K562 (cell line): ENCODE measurements at regions not wholly inside any gene's neighbourhood (a gene's known extent, or its start where the extent isn't known, plus 50 kb on each side); places are given as distances from the start of the nearest gene placed in this dataset.

Source experiments
- ATAC-seq: fragments of 200-7000 bp; cut with Tn5 transposase; 3 replicates; pipeline ENCODE4 v1.9.1; 2020; ENCODE audit warnings: moderate library complexity
- BruUV-seq: library from RNA; stranded (reverse); fragments of 400-500 nt; replicated peaks from 2 replicates; lab custom pipeline; 2021; lab: Mats Ljungman, UMichigan
- CTCF ChIA-PET: fragments of 300-600 bp; formaldehyde crosslinking; extraction: SDS; loops from one replicate; lab custom pipeline; 2021; ENCODE audit warnings: low intra/inter-chr PET ratio; lab: Yijun Ruan, JAX
- POLR2A ChIA-PET: fragments of 300-600, 350-650 bp; sonication (Branson Sonifier 250); formaldehyde crosslinking; extraction: SDS; loops from one replicate; lab custom pipeline; 2021; ENCODE audit warnings: antibody characterized with exemption, inconsistent platforms; lab: Yijun Ruan, JAX
- DNase-seq, 4 experiments: peaks; one replicate each; pipeline versions ENCODE4 v3.0.0 to v3.0.0-alpha.2; 2011 to 2018; ENCODE audit warnings: low spot score in 3 of 4, mixed read lengths in 3 of 4; ENCODE audit errors: extremely low read depth in 1 of 4
- FAIRE-seq: peaks from 2 replicates; lab custom pipeline; 2011; peaks lifted over from hg19 to GRCh38; lab: Jason Lieb, UNC
- H2AFZ ChIP-seq: 2 replicates; pipeline ENCODE4 v1.6.0; 2011; ENCODE audit warnings: low read depth, low read length, control low read depth, inconsistent platforms
- H3K27ac ChIP-seq: fragments of 200-600 bp; 3 replicates; pipeline ENCODE4 v1.8.0; 2011; ENCODE audit warnings: low read depth, mild to moderate bottlenecking, control low read depth, inconsistent platforms, low read length, moderate library complexity, mixed read lengths; ENCODE audit errors: extremely low read depth
- H3K27me3 ChIP-seq, 2 experiments: fragments of 300-600 bp in 1 of 2; 2 replicates in 1 of 2; 3 replicates in 1 of 2; pipeline versions ENCODE4 v1.6.0 to v1.8.0; 2011; ENCODE audit warnings: inconsistent platforms in 2 of 2, low read length in 2 of 2, mild to moderate bottlenecking in 1 of 2, mixed read lengths in 1 of 2, moderate library complexity in 1 of 2; ENCODE audit not compliant: control insufficient read depth in 2 of 2, insufficient read depth in 2 of 2
- H3K36me3 ChIP-seq: fragments of 300-600 bp; 3 replicates; pipeline ENCODE4 v1.8.0; 2011; ENCODE audit warnings: mild to moderate bottlenecking, low read length, inconsistent platforms; ENCODE audit not compliant: control insufficient read depth, insufficient read depth
- H3K4me1 ChIP-seq, 2 experiments: fragments of 200-600 bp in 1 of 2; replicated peaks in 1 of 2; 2 replicates in 1 of 2; 3 replicates in 1 of 2; pipeline versions ENCODE4 v1.5.1 to v1.8.0; 2011; ENCODE audit warnings: inconsistent platforms in 2 of 2, low read length in 2 of 2, mild to moderate bottlenecking in 1 of 2, mixed read lengths in 1 of 2, moderate library complexity in 1 of 2; ENCODE audit not compliant: control insufficient read depth in 2 of 2, insufficient read depth in 2 of 2
- H3K4me2 ChIP-seq: 2 replicates; pipeline ENCODE4 v1.6.1; 2011; ENCODE audit warnings: low read length, control low read depth, inconsistent platforms, mixed read lengths; ENCODE audit not compliant: insufficient read depth
- H3K4me3 ChIP-seq: fragments of 200-600 bp; sonication (generic), shearing (Covaris generic); 2 replicates; pipeline ENCODE4 v1.5.1; 2016; ENCODE audit warnings: control low read depth, inconsistent platforms
- H3K79me2 ChIP-seq: fragments of 200-600 bp; 3 replicates; pipeline ENCODE4 v1.8.0; 2011; ENCODE audit warnings: low read length, inconsistent platforms; ENCODE audit not compliant: control insufficient read depth, insufficient read depth
- H3K9ac ChIP-seq, 2 experiments: 2 replicates each; pipeline versions ENCODE4 v1.6.0 to v1.6.1; 2011; ENCODE audit warnings: low read depth in 2 of 2, low read length in 2 of 2, control low read depth in 1 of 2, inconsistent platforms in 1 of 2, mild to moderate bottlenecking in 1 of 2, mixed read lengths in 1 of 2; ENCODE audit not compliant: insufficient read depth in 1 of 2
- H3K9me1 ChIP-seq: one replicate; pipeline ENCODE4 v1.6.0; 2011; ENCODE audit warnings: inconsistent platforms, mild to moderate bottlenecking, low read length, moderate library complexity; ENCODE audit not compliant: control insufficient read depth, insufficient read depth
- H3K9me3 ChIP-seq: replicated peaks from 2 replicates; pipeline ENCODE4 v1.5.1; 2011; ENCODE audit warnings: low read depth, low read length, inconsistent platforms; ENCODE audit not compliant: control insufficient read depth, insufficient read depth
- H4K20me1 ChIP-seq: replicated peaks from 2 replicates; pipeline ENCODE4 v1.6.1; 2011; ENCODE audit warnings: low read length, inconsistent platforms, mixed read lengths; ENCODE audit not compliant: control insufficient read depth, insufficient read depth
- ASH1L ChIP-seq: fragments of 450-650 bp; IDR thresholded peaks from 2 replicates; pipeline ENCODE4 v1.6.1; 2018; ENCODE audit warnings: borderline replicate concordance, mild to moderate bottlenecking, low read depth; ENCODE audit not compliant: partially characterized antibody
- BCL6 ChIP-seq: fragments of 250-450 bp; sonication (Bioruptor Pico); IDR thresholded peaks from 2 replicates; pipeline ENCODE4 v1.4.0; 2020
- CBX1 ChIP-seq: sonication (generic); IDR thresholded peaks from 2 replicates; pipeline ENCODE4 v1.6.1; 2016; ENCODE audit warnings: antibody characterized with exemption, low read depth, mild to moderate bottlenecking
- CEBPZ ChIP-seq: fragments of 150-350 bp; IDR thresholded peaks from 2 replicates; pipeline ENCODE4 v1.6.1; 2014; ENCODE audit warnings: low read depth, mild to moderate bottlenecking, low read length, borderline replicate concordance
- CHD2 ChIP-seq: IDR thresholded peaks from 2 replicates; pipeline ENCODE4 v1.6.1; 2011; ENCODE audit warnings: low read depth, low read length
- CTBP1 ChIP-seq: fragments of 450-650 bp; IDR thresholded peaks from 2 replicates; pipeline ENCODE4 v1.6.1; 2016; ENCODE audit warnings: borderline replicate concordance
- DMBX1 ChIP-seq: fragments of 250-450 bp; sonication (Bioruptor Pico); IDR thresholded peaks from 2 replicates; pipeline ENCODE4 v1.8.0; 2022; ENCODE audit warnings: inconsistent platforms, mild to moderate bottlenecking, moderate library complexity, borderline replicate concordance
- ELF1 ChIP-seq: fragments of 200-800 bp; sonication (Bioruptor generic); IDR thresholded peaks from 2 replicates; pipeline ENCODE4 v1.6.1; 2016; ENCODE audit warnings: missing genetic modification characterization, missing compliant biosample characterization
- ESRRA ChIP-seq: fragments of 450-650 bp; IDR thresholded peaks from 2 replicates; pipeline ENCODE4 v1.6.1; 2014; ENCODE audit warnings: low read depth, mild to moderate bottlenecking, moderate library complexity, borderline replicate concordance
- FOXJ2 ChIP-seq: fragments of 200-800 bp; sonication (Bioruptor generic); IDR thresholded peaks from 2 replicates; pipeline ENCODE4 v1.6.1; 2016; ENCODE audit warnings: missing genetic modification characterization, missing compliant biosample characterization
- HDAC6 ChIP-seq: IDR thresholded peaks from 2 replicates; pipeline ENCODE4 v1.6.1; 2012; ENCODE audit warnings: low read depth, mild to moderate bottlenecking, control low read depth, inconsistent platforms, low read length, moderate library complexity
- HNRNPH1 ChIP-seq: fragments of 200-400 bp; formaldehyde crosslinking; optimal IDR thresholded peaks from 2 replicates; pipeline ENCODE3; 2017; ENCODE audit warnings: low read depth, mild to moderate bottlenecking, low read length, moderate library complexity
- JUND ChIP-seq, 2 experiments: IDR thresholded peaks; 2 replicates in 1 of 2; 3 replicates in 1 of 2; pipeline ENCODE4 v1.6.1; 2011; ENCODE audit warnings: borderline replicate concordance in 2 of 2, low read depth in 2 of 2, low read length in 2 of 2, improper control_type of control experiment in 1 of 2, missing biosample characterization in 1 of 2, missing genetic modification characterization in 1 of 2, missing genetic modification reagents in 1 of 2
- MEF2A ChIP-seq: IDR thresholded peaks from 2 replicates; pipeline ENCODE4 v1.6.1; 2011; ENCODE audit warnings: low read depth, mild to moderate bottlenecking, low read length, moderate library complexity; ENCODE audit not compliant: control insufficient read depth
- NFIX ChIP-seq: fragments of 250-450 bp; sonication (Bioruptor Pico); IDR thresholded peaks from 2 replicates; pipeline ENCODE4 v1.4.0; 2020; ENCODE audit warnings: low read depth, mild to moderate bottlenecking, moderate library complexity
- PYGO2 ChIP-seq: fragments of 450-650 bp; IDR thresholded peaks from 2 replicates; pipeline ENCODE4 v1.6.1; 2016; ENCODE audit warnings: mild to moderate bottlenecking, missing genetic modification characterization, moderate library complexity, missing compliant biosample characterization
- RBM14 ChIP-seq: fragments of 200-400 bp; formaldehyde crosslinking; IDR thresholded peaks from 2 replicates; pipeline ENCODE4 v1.6.1; 2018; ENCODE audit warnings: low read depth, mild to moderate bottlenecking, low read length, moderate library complexity, borderline replicate concordance; ENCODE audit not compliant: insufficient read depth
- ZNF23 ChIP-seq: fragments of 250-450 bp; sonication (Bioruptor Pico); IDR thresholded peaks from 2 replicates; pipeline ENCODE4 v1.4.0; 2020; ENCODE audit warnings: mild to moderate bottlenecking
- ZNF253 ChIP-seq: fragments of 250-450 bp; sonication (Bioruptor Pico); conservative IDR thresholded peaks from 2 replicates; pipeline ENCODE4 v1.6.1; 2021; ENCODE audit warnings: mild to moderate bottlenecking
- ZNF707 ChIP-seq: fragments of 250-450 bp; sonication (Bioruptor Pico); conservative IDR thresholded peaks from 2 replicates; pipeline ENCODE4 v1.8.0; 2022; ENCODE audit warnings: inconsistent platforms, mild to moderate bottlenecking, moderate library complexity
- WGBS: fragments of 100-300 bp; shearing (Covaris generic); methylation state at CpG from one replicate; pipeline ENCODE4 v1.1.6; 2016; ENCODE audit warnings: low coverage, mixed read lengths; ENCODE audit not compliant: insufficient coverage; ENCODE audit errors: missing lambda C conversion rate; 5-methylcytosine and 5-hydroxymethylcytosine counted together
- in situ Hi-C: fragments of 300-500 bp; cut with MboI; formaldehyde crosslinking; loops from 4 replicates; pipeline ENCODE4 v1.15.0; 2018; ENCODE audit warnings: inconsistent platforms, mixed read lengths
- intact Hi-C: fragments of 100-400 bp; cut with micrococcal nuclease; formaldehyde crosslinking; loops from 2 replicates; pipeline ENCODE4 v1.14.2; 2022

GRCh38 chr18:55119434-55119833 is 160.2 kb upstream of the CCDC68 start:
- Histone ChIP-seq H3K27ac (no peak overlapping the region), H3K36me3 (no peaks in the 10 kb centered on the region), H3K4me3 (no peak overlapping the region), H3K4me2 (no peak overlapping the region), H3K27me3 (no peaks in the 10 kb centered on the region), H4K20me1 (no peaks in the 10 kb centered on the region), H3K9ac (no peak overlapping the region), H3K9me3 (peaks cover 4% of the 10 kb centered on the region), H3K9me1 (no peaks in the 10 kb centered on the region), H3K79me2 (no peaks in the 10 kb centered on the region), H2AFZ (no peak overlapping the region), H3K4me1 (peaks cover 0 to 4% of the 10 kb centered on the region in 2 experiments; a peak in 2 of 5 replicates)
- in situ Hi-C loops (no loop called here), intact Hi-C loops (no loop called here)
- DNase-seq (peak; percentile 23 to 79 (median 42)), ATAC-seq (peak; percentile 84), FAIRE-seq (no peak)
- ChIA-PET POLR2A (interaction anchor here (0.8 to 0.9 kb wide), 2 partner anchors 9 to 77 kb away, joined by 3 to 5 read pairs; no protein-coding TSS in a partner anchor), CTCF (no interaction called here)
- BruUV-seq = no TSS peak
- WGBS = 6% methylated on average over 6 of the region's 6 CpGs
- TF ChIP-seq ZNF253 (CRISPR knock-in tag) (no peak), CHD2 (no peak), HDAC6 (no peak), ASH1L (no peak), ZNF707 (CRISPR knock-in tag) (no peak), ESRRA (no peak), BCL6 (CRISPR knock-in tag) (no peak), JUND (IDR thresholded peaks at IDR 0.05; ENCODE audit: borderline replicate concordance, low read depth, low read length) (peak; percentile 29; the same call in 1 of the 2 replicates), JUND (tag; IDR thresholded peaks at IDR 0.05; ENCODE audit: borderline replicate concordance, low read depth, low read length) (no peak; the same call in 2 of the 3 replicates), ELF1 (tag) (no peak), CBX1 (peak; percentile 66; the same call in 1 of the 2 replicates), DMBX1 (CRISPR knock-in tag) (0 out of 2 replicates have a peak, but pooled peaks have one; percentile 63), CEBPZ (no peak), ZNF23 (CRISPR knock-in tag) (no peak), PYGO2 (tag) (no peak), HNRNPH1 (no peak), RBM14 (no peak), NFIX (CRISPR knock-in tag) (no peak), CTBP1 (0 out of 2 replicates have a peak, but pooled peaks have one; percentile 19), MEF2A (no peak), FOXJ2 (tag) (no peak)
